ENCODE measurements at regions not wholly inside any gene's neighbourhood (a gene's known extent, or its start where the extent isn't known, plus 50 kb on each side); places are given as distances from the start of the nearest gene placed in this dataset.
"Not testable (repeated sequence)": the region's sequence is repeated elsewhere in the genome, so short reads cannot be mapped to it uniquely, and the experiment has no call there.

GRCh38 chr19:31461814-31462539 is 112.7 kb upstream of the TSHZ3 start:
- Mint-ChIP-seq H3K27ac (no peak overlapping the region), H3K4me3 (no peak overlapping the region), H3K4me1 (no peaks in the 10 kb centered on the region), H3K27me3 (ENCODE audit: low read depth, poor library complexity) (peaks cover 3% of the 10 kb centered on the region), H3K9me3 (no peaks in the 10 kb centered on the region), H3K36me3 (ENCODE audit: low read depth) (no peaks in the 10 kb centered on the region)
- DNase-seq: no peak
- TF ChIP-seq CTCF (IDR thresholded peaks at IDR 0.05): no peak

GRCh38 chr19:31470229-31470939 is 121.1 kb upstream of the TSHZ3 start:
- Mint-ChIP-seq H3K9me3 (no peaks in the 10 kb centered on the region), H3K27ac (no peak overlapping the region), H3K27me3 (ENCODE audit: low read depth, poor library complexity) (peaks cover 3% of the 10 kb centered on the region), H3K4me1 (peaks cover 10% of the 10 kb centered on the region), H3K4me3 (no peak overlapping the region), H3K36me3 (ENCODE audit: low read depth) (no peaks in the 10 kb centered on the region)
- no peak for DNase-seq
- TF ChIP-seq CTCF (IDR thresholded peaks at IDR 0.05): no peak

GRCh38 chr19:31470952-31471351 is 121.7 kb upstream of the TSHZ3 start:
- H3K27me3 Mint-ChIP-seq (ENCODE audit: low read depth, poor library complexity): peaks cover 5% of the 10 kb centered on the region
- no peak for DNase-seq
- no peaks in the 10 kb centered on the region for H3K9me3 Mint-ChIP-seq
- no peak overlapping the region for H3K4me3 Mint-ChIP-seq
- peaks cover 10% of the 10 kb centered on the region for H3K4me1 Mint-ChIP-seq
- no peak for TF ChIP-seq CTCF (IDR thresholded peaks at IDR 0.05)
- no peak overlapping the region for H3K27ac Mint-ChIP-seq
- no peaks in the 10 kb centered on the region for H3K36me3 Mint-ChIP-seq (ENCODE audit: low read depth)

- H3K4me3 Mint-ChIP-seq: no peak overlapping the region
- DNase-seq: no peak
- H3K9me3 Mint-ChIP-seq: no peaks in the 10 kb centered on the region
- no peak overlapping the region for H3K27ac Mint-ChIP-seq
- H3K27me3 Mint-ChIP-seq (ENCODE audit: low read depth, poor library complexity): peaks cover 2% of the 10 kb centered on the region
- no peaks in the 10 kb centered on the region for H3K36me3 Mint-ChIP-seq (ENCODE audit: low read depth)
- no peaks in the 10 kb centered on the region for H3K4me1 Mint-ChIP-seq
- TF ChIP-seq CTCF (IDR thresholded peaks at IDR 0.05): no peak
Measured at GRCh38 chr19:31478241-31478640, 129.0 kb upstream of the TSHZ3 start.

GRCh38 chr19:31483226-31483857 is 134.1 kb upstream of the TSHZ3 start:
- no peak for TF ChIP-seq CTCF (IDR thresholded peaks at IDR 0.05)
- Mint-ChIP-seq H3K36me3 (ENCODE audit: low read depth) (no peaks in the 10 kb centered on the region), H3K4me1 (no peaks in the 10 kb centered on the region), H3K27ac (no peak overlapping the region), H3K27me3 (ENCODE audit: low read depth, poor library complexity) (no peaks in the 10 kb centered on the region), H3K4me3 (no peak overlapping the region), H3K9me3 (peaks cover 36% of the 10 kb centered on the region)
- DNase-seq: no peak

- H3K4me1 Mint-ChIP-seq; H3K27ac Mint-ChIP-seq; H3K4me3 Mint-ChIP-seq; DNase-seq; H3K36me3 Mint-ChIP-seq (ENCODE audit: low read depth); H3K27me3 Mint-ChIP-seq (ENCODE audit: low read depth, poor library complexity): not testable (repeated sequence)
- peaks cover 36% of the 10 kb centered on the region for H3K9me3 Mint-ChIP-seq
Measured at GRCh38 chr19:31484858-31485410, 135.7 kb upstream of the TSHZ3 start.

All from nephron progenitor cell (in vitro differentiated cells).